ENCODE measurements at regions not wholly inside any gene's neighbourhood (a gene's known extent, or its start where the extent isn't known, plus 50 kb on each side); places are given as distances from the start of the nearest gene placed in this dataset.
"Not testable (repeated sequence)": the region's sequence is repeated elsewhere in the genome, so short reads cannot be mapped to it uniquely, and the experiment has no call there.

- TF ChIP-seq CTCF, POLR2A (IDR thresholded peaks at IDR 0.05): not testable (repeated sequence)
These were observed 487.8 kb upstream of the TMEFF2 start for GRCh38 chr2:192682511-192682910.

All from stomach (tissue), 4 donors.